ENCODE measurements at regions not wholly inside any gene's neighbourhood (a gene's known extent, or its start where the extent isn't known, plus 50 kb on each side); places are given as distances from the start of the nearest gene placed in this dataset.

GRCh38 chr3:63159764-63160163, 118.3 kb upstream of the SYNPR start:
- TF ChIP-seq CTCF (IDR thresholded peaks at IDR 0.05; ENCODE audit: low read depth, low read length) (no peak), EZH2phosphoT487 (IDR thresholded peaks at IDR 0.05; ENCODE audit: low read depth) (no peak)

All from OCI-LY3 (cell line).